Neural cell (in vitro differentiated cells): ENCODE measurements at regions not wholly inside any gene's neighbourhood (a gene's known extent, or its start where the extent isn't known, plus 50 kb on each side); places are given as distances from the start of the nearest gene placed in this dataset.

Experiments
- H2AFZ ChIP-seq: fragments of 200-600, 300-800 bp; sonication (generic), shearing (Covaris generic); 2 replicates; pipeline ENCODE4 v1.6.0; 2014; ENCODE audit warnings: low read depth, mild to moderate bottlenecking, antibody characterized with exemption, low read length, moderate library complexity
- H3F3A ChIP-seq: fragments of 200-600 bp; shearing (Covaris generic); 2 replicates; pipeline ENCODE4 v1.6.1; 2016; ENCODE audit warnings: mild to moderate bottlenecking, moderate library complexity, mixed read lengths, antibody characterized with exemption, low read length; ENCODE audit not compliant: insufficient read depth, poor library complexity, severe bottlenecking
- H3K27ac ChIP-seq: fragments of 200-600, 300-800 bp; sonication (generic), shearing (Covaris generic); 2 replicates; pipeline ENCODE4 v1.5.1; 2014; ENCODE audit warnings: mild to moderate bottlenecking, low read length, moderate library complexity
- H3K27me3 ChIP-seq: fragments of 300-800, 200-600 bp; sonication (generic), shearing (Covaris generic); 2 replicates; pipeline ENCODE4 v1.6.0; 2014; ENCODE audit warnings: mild to moderate bottlenecking, low read depth, low read length, moderate library complexity; ENCODE audit not compliant: insufficient read depth
- H3K36me3 ChIP-seq: fragments of 300-800, 200-600 bp; sonication (generic), shearing (Covaris generic); 2 replicates; pipeline ENCODE4 v1.5.1; 2014; ENCODE audit warnings: mild to moderate bottlenecking, antibody characterized with exemption, low read length, moderate library complexity; ENCODE audit not compliant: insufficient read depth
- H3K4me2 ChIP-seq: fragments of 300-800, 200-600 bp; sonication (generic), shearing (Covaris generic); 2 replicates; pipeline ENCODE4 v1.6.0; 2014; ENCODE audit warnings: mild to moderate bottlenecking, low read length
- H3K4me3 ChIP-seq: fragments of 300-800, 200-600 bp; sonication (generic), shearing (Covaris generic); 2 replicates; pipeline ENCODE4 v1.5.1; 2014; ENCODE audit warnings: mild to moderate bottlenecking, low read length, moderate library complexity
- H3K79me2 ChIP-seq: fragments of 200-600 bp; shearing (Covaris generic); replicated peaks from 2 replicates; pipeline ENCODE4 v1.6.0; 2014; ENCODE audit warnings: mild to moderate bottlenecking, low read length, moderate library complexity; ENCODE audit not compliant: insufficient read depth
- H3K9ac ChIP-seq: fragments of 300-800, 200-600 bp; sonication (generic), shearing (Covaris generic); 2 replicates; pipeline ENCODE4 v1.6.1; 2016; ENCODE audit warnings: mild to moderate bottlenecking, low read length, mixed read lengths
- H3K9me2 ChIP-seq: fragments of 200-600 bp; shearing (Covaris generic); 2 replicates; pipeline ENCODE4 v1.6.1; 2016; ENCODE audit warnings: mild to moderate bottlenecking, low read length, mixed read lengths; ENCODE audit not compliant: insufficient read depth
- H3K9me3 ChIP-seq: fragments of 200-600, 300-800 bp; sonication (generic), shearing (Covaris generic); 2 replicates; pipeline ENCODE4 v1.6.1; 2016; ENCODE audit warnings: mild to moderate bottlenecking, mixed run types, low read length, moderate library complexity, mixed read lengths
- H4K20me1 ChIP-seq: fragments of 200-600 bp; shearing (Covaris generic); 2 replicates; pipeline ENCODE4 v1.6.1; 2016; ENCODE audit warnings: mild to moderate bottlenecking, mixed run types; ENCODE audit not compliant: insufficient read depth
- EP300 ChIP-seq: fragments of 450-650 bp; conservative IDR thresholded peaks from 2 replicates; pipeline ENCODE4 v1.6.1; 2014; ENCODE audit warnings: antibody characterized with exemption, mild to moderate bottlenecking, moderate library complexity; ENCODE audit not compliant: poor library complexity, severe bottlenecking
- EZH2 ChIP-seq: fragments of 200-600, 300-800 bp; shearing (Covaris generic), sonication (generic); IDR thresholded peaks from 2 replicates; pipeline ENCODE4 v1.6.1; 2014; ENCODE audit warnings: antibody characterized with exemption, low read length, borderline replicate concordance, mild to moderate bottlenecking; ENCODE audit not compliant: insufficient read depth, poor library complexity, severe bottlenecking
- MXI1 ChIP-seq: fragments of 450-650 bp; conservative IDR thresholded peaks from 2 replicates; pipeline ENCODE4 v1.6.1; 2014; ENCODE audit warnings: antibody characterized with exemption, mild to moderate bottlenecking; ENCODE audit not compliant: poor library complexity, severe bottlenecking
- POLR2AphosphoS5 ChIP-seq: IDR thresholded peaks from 2 replicates; pipeline ENCODE4 v1.6.1; 2012
- RAD21 ChIP-seq: fragments of 450-650 bp; conservative IDR thresholded peaks from 2 replicates; pipeline ENCODE4 v1.6.1; 2014; ENCODE audit warnings: antibody characterized with exemption, mild to moderate bottlenecking, moderate library complexity
- SMC3 ChIP-seq: fragments of 450-650 bp; conservative IDR thresholded peaks from 2 replicates; pipeline ENCODE4 v1.6.1; 2014; ENCODE audit warnings: antibody characterized with exemption, mild to moderate bottlenecking, moderate library complexity; ENCODE audit not compliant: poor library complexity
- TAF1 ChIP-seq: IDR thresholded peaks from 2 replicates; pipeline ENCODE4 v1.6.1; 2012; ENCODE audit warnings: low read depth
- TF ChIP-seq, protein P1 (sequence below): IDR thresholded peaks from 2 replicates; pipeline ENCODE4 v1.6.1; 2012; ENCODE audit warnings: borderline replicate concordance
- TF ChIP-seq, protein P2 (sequence below): fragments of 450-650 bp; IDR thresholded peaks from 2 replicates; pipeline ENCODE4 v1.5.1; 2014; ENCODE audit warnings: antibody characterized with exemption, mild to moderate bottlenecking, moderate library complexity; ENCODE audit not compliant: poor library complexity, severe bottlenecking

DNA sequence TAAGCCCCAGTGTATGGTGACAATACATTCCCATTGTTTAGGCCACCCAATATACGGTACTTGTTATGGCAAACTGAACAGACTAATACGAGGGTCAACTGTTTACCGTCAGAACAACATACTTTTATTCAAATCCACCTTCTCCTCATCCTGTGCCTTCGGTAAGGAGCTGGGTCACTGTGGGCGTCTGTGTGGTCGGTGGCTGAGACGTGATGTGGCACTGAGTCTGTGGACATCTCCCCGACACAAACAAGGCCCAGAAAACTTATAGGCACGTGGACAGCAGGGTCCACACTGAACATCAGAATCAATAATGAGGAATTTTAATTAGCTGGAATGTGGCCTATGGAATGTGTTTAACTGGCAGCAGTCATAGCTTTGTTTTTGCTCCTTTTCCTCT, 154.3 kb upstream of the IRX2 start:
- H3K9me3 ChIP-seq = no peaks in the 10 kb centered on the region
- H3K9ac ChIP-seq = no peak overlapping the region
- no peak overlapping the region for H2AFZ ChIP-seq
- no peak overlapping the region for H3K4me2 ChIP-seq
- TF ChIP-seq RAD21 = no peak
- no peak for TF ChIP-seq TAF1
- TF ChIP-seq SMC3 = no peak
- TF ChIP-seq POLR2AphosphoS5 = no peak
- no peak for TF ChIP-seq EP300
- no peak for TF ChIP-seq EZH2
- TF ChIP-seq, protein P1, sequence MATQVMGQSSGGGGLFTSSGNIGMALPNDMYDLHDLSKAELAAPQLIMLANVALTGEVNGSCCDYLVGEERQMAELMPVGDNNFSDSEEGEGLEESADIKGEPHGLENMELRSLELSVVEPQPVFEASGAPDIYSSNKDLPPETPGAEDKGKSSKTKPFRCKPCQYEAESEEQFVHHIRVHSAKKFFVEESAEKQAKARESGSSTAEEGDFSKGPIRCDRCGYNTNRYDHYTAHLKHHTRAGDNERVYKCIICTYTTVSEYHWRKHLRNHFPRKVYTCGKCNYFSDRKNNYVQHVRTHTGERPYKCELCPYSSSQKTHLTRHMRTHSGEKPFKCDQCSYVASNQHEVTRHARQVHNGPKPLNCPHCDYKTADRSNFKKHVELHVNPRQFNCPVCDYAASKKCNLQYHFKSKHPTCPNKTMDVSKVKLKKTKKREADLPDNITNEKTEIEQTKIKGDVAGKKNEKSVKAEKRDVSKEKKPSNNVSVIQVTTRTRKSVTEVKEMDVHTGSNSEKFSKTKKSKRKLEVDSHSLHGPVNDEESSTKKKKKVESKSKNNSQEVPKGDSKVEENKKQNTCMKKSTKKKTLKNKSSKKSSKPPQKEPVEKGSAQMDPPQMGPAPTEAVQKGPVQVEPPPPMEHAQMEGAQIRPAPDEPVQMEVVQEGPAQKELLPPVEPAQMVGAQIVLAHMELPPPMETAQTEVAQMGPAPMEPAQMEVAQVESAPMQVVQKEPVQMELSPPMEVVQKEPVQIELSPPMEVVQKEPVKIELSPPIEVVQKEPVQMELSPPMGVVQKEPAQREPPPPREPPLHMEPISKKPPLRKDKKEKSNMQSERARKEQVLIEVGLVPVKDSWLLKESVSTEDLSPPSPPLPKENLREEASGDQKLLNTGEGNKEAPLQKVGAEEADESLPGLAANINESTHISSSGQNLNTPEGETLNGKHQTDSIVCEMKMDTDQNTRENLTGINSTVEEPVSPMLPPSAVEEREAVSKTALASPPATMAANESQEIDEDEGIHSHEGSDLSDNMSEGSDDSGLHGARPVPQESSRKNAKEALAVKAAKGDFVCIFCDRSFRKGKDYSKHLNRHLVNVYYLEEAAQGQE = no peak
- TF ChIP-seq MXI1 = no peak
- TF ChIP-seq, protein P2, sequence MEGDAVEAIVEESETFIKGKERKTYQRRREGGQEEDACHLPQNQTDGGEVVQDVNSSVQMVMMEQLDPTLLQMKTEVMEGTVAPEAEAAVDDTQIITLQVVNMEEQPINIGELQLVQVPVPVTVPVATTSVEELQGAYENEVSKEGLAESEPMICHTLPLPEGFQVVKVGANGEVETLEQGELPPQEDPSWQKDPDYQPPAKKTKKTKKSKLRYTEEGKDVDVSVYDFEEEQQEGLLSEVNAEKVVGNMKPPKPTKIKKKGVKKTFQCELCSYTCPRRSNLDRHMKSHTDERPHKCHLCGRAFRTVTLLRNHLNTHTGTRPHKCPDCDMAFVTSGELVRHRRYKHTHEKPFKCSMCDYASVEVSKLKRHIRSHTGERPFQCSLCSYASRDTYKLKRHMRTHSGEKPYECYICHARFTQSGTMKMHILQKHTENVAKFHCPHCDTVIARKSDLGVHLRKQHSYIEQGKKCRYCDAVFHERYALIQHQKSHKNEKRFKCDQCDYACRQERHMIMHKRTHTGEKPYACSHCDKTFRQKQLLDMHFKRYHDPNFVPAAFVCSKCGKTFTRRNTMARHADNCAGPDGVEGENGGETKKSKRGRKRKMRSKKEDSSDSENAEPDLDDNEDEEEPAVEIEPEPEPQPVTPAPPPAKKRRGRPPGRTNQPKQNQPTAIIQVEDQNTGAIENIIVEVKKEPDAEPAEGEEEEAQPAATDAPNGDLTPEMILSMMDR = no peak
- H3K79me2 ChIP-seq = no peaks in the 10 kb centered on the region
- H3K27ac ChIP-seq = no peak overlapping the region
- no peak overlapping the region for H3K4me3 ChIP-seq
- H3K36me3 ChIP-seq = no peaks in the 10 kb centered on the region
- no peaks in the 10 kb centered on the region for H4K20me1 ChIP-seq
- no peaks in the 10 kb centered on the region for H3F3A ChIP-seq
- H3K27me3 ChIP-seq = no peaks in the 10 kb centered on the region
- H3K9me2 ChIP-seq = no peaks in the 10 kb centered on the region

DNA sequence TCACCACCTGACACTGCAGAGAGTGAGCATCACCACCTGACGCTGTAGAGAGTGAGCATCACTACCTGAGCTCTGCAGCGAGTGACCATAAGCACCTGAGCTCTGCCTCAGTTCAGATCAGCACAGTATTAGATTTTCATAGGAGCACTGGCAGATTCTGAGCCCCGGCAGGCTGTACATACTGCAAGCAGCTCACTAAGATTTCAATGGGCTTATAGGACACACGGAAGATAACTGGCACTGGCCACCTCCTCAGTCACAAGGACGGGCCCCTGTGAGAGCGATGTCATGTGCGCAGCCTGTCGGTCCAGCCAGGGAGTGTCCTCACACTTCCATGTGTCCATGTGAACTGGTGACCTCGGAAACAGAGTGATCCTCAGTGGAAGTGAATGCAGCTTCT, 153.5 kb upstream of the IRX2 start:
- no peaks in the 10 kb centered on the region for H3K9me2 ChIP-seq
- no peaks in the 10 kb centered on the region for H3K27me3 ChIP-seq
- H3K9ac ChIP-seq = no peak overlapping the region
- H3K4me2 ChIP-seq = no peak overlapping the region
- H2AFZ ChIP-seq = no peak overlapping the region
- no peak overlapping the region for H3K4me3 ChIP-seq
- H3F3A ChIP-seq = no peaks in the 10 kb centered on the region
- TF ChIP-seq, protein P1 = no peak
- TF ChIP-seq EP300 (no peak), SMC3 (no peak), TAF1 (no peak), RAD21 (no peak), MXI1 (no peak), POLR2AphosphoS5 (no peak), EZH2 (no peak)
- TF ChIP-seq, protein P2 = no peak
- no peak overlapping the region for H3K27ac ChIP-seq
- H3K9me3 ChIP-seq = no peaks in the 10 kb centered on the region
- H3K79me2 ChIP-seq = no peaks in the 10 kb centered on the region
- H4K20me1 ChIP-seq = no peaks in the 10 kb centered on the region
- no peaks in the 10 kb centered on the region for H3K36me3 ChIP-seq
